Natural killer cell (primary cell): ENCODE measurements at regions not wholly inside any gene's neighbourhood (a gene's known extent, or its start where the extent isn't known, plus 50 kb on each side); places are given as distances from the start of the nearest gene placed in this dataset.

Experiments
- ATAC-seq, 3 donors: fragments of 150-1000 bp in 2 of 3; fragments of 200-7000 bp in 1 of 3; cut with Tn5 transposase; 1 replicate in 1 of 3; 2 replicates in 2 of 3; pipeline ENCODE4 v1.10.0; 2021; ENCODE audit warnings: mild to moderate bottlenecking in 2 of 3, moderate library complexity in 2 of 3
- DNase-seq, 2 donors: peaks; one replicate each; pipeline versions ENCODE4 v3.0.0 to v3.0.0-alpha.2; 2013 to 2021; ENCODE audit warnings: mixed read lengths in 1 of 2
- H3K27ac ChIP-seq: one replicate; pipeline ENCODE4 v1.5.1; 2013; ENCODE audit warnings: mild to moderate bottlenecking, low read length
- H3K27me3 ChIP-seq: one replicate; pipeline ENCODE4 v1.6.1; 2013; ENCODE audit warnings: low read length; ENCODE audit not compliant: control insufficient read depth, insufficient read depth
- H3K36me3 ChIP-seq: one replicate; pipeline ENCODE4 v1.6.1; 2013; ENCODE audit warnings: low read length; ENCODE audit not compliant: control insufficient read depth, insufficient read depth
- H3K4me1 ChIP-seq: one replicate; pipeline ENCODE4 v1.6.1; 2013; ENCODE audit warnings: low read length; ENCODE audit not compliant: control insufficient read depth, insufficient read depth
- H3K4me3 ChIP-seq: one replicate; pipeline ENCODE4 v1.5.1; 2013; ENCODE audit warnings: low read length
- H3K9me3 ChIP-seq: one replicate; pipeline ENCODE4 v1.6.1; 2013; ENCODE audit warnings: low read length; ENCODE audit not compliant: control insufficient read depth, insufficient read depth
- H3K27ac Mint-ChIP-seq, 2 donors: one replicate each; pipeline ENCODE4 v1.8.0; 2022; ENCODE audit warnings: mild to moderate bottlenecking in 2 of 2, mixed read lengths in 2 of 2, moderate library complexity in 1 of 2
- H3K27me3 Mint-ChIP-seq, 2 donors: one replicate each; pipeline ENCODE4 v1.8.0; 2022; ENCODE audit warnings: low read depth in 2 of 2, mixed read lengths in 2 of 2
- H3K36me3 Mint-ChIP-seq: one replicate; pipeline ENCODE4 v1.8.0; 2022; ENCODE audit warnings: mixed read lengths
- H3K4me1 Mint-ChIP-seq, 2 donors: one replicate each; pipeline ENCODE4 v1.8.0; 2022; ENCODE audit warnings: mixed read lengths in 2 of 2
- H3K4me3 Mint-ChIP-seq: one replicate; pipeline ENCODE4 v1.8.0; 2022; ENCODE audit warnings: mild to moderate bottlenecking, moderate library complexity, mixed read lengths
- H3K9me3 Mint-ChIP-seq, 2 donors: one replicate each; pipeline ENCODE4 v1.8.0; 2022; ENCODE audit warnings: mixed read lengths in 2 of 2
- WGBS: methylation state at CpG from one replicate; pipeline ENCODE4 v1.1.7; 2013; ENCODE audit warnings: missing lambda C conversion rate; ENCODE audit not compliant: insufficient coverage; 5-methylcytosine and 5-hydroxymethylcytosine counted together
- intact Hi-C: fragments of 100-400 bp; cut with micrococcal nuclease; formaldehyde crosslinking; loops from one replicate; pipeline ENCODE4 v1.14.2; 2022
- TF ChIP-seq, protein P1 (sequence below): fragments of 200-600 bp; IDR thresholded peaks from one replicate; pipeline ENCODE4 v1.8.0; 2022; ENCODE audit warnings: antibody characterized with exemption

DNA sequence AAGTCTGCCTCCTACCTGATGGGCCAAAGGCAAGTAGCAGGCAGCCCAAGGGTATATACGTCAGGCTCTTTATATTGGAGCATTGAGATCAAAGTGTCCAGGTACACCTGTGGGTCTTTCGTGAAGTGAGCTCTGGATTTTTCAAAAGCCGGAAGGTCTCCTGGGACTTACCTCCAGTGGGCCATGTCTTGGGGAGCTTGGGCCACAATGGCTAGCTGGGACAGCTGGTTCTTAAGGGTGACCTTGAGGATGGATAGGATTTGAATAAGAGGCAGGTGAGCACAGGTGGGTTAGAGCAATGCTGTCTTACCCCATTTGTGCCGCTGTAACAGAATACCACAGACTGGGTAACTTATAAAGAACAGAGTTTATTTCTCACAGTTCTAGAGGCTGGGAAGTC is 153.4 kb downstream of the CDC5L start:
- no peaks in the 10 kb centered on the region for H3K9me3 ChIP-seq
- no peak for ATAC-seq
- Mint-ChIP-seq H3K27me3 (peaks cover 10 to 15% of the 10 kb centered on the region in 2 donors), H3K4me3 (no peak overlapping the region), H3K36me3 (no peaks in the 10 kb centered on the region), H3K27ac (no peak overlapping the region), H3K9me3 (no peaks in the 10 kb centered on the region), H3K4me1 (no peaks in the 10 kb centered on the region)
- no peak overlapping the region for H3K4me3 ChIP-seq
- no peaks in the 10 kb centered on the region for H3K36me3 ChIP-seq
- TF ChIP-seq, protein P1, sequence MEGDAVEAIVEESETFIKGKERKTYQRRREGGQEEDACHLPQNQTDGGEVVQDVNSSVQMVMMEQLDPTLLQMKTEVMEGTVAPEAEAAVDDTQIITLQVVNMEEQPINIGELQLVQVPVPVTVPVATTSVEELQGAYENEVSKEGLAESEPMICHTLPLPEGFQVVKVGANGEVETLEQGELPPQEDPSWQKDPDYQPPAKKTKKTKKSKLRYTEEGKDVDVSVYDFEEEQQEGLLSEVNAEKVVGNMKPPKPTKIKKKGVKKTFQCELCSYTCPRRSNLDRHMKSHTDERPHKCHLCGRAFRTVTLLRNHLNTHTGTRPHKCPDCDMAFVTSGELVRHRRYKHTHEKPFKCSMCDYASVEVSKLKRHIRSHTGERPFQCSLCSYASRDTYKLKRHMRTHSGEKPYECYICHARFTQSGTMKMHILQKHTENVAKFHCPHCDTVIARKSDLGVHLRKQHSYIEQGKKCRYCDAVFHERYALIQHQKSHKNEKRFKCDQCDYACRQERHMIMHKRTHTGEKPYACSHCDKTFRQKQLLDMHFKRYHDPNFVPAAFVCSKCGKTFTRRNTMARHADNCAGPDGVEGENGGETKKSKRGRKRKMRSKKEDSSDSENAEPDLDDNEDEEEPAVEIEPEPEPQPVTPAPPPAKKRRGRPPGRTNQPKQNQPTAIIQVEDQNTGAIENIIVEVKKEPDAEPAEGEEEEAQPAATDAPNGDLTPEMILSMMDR: no peak
- 96% methylated on average over 4 of the region's 4 CpGs for WGBS
- H3K4me1 ChIP-seq: no peaks in the 10 kb centered on the region
- intact Hi-C loops: no loop called here
- H3K27me3 ChIP-seq: no peaks in the 10 kb centered on the region
- no peak overlapping the region for H3K27ac ChIP-seq
- DNase-seq: no peak

DNA sequence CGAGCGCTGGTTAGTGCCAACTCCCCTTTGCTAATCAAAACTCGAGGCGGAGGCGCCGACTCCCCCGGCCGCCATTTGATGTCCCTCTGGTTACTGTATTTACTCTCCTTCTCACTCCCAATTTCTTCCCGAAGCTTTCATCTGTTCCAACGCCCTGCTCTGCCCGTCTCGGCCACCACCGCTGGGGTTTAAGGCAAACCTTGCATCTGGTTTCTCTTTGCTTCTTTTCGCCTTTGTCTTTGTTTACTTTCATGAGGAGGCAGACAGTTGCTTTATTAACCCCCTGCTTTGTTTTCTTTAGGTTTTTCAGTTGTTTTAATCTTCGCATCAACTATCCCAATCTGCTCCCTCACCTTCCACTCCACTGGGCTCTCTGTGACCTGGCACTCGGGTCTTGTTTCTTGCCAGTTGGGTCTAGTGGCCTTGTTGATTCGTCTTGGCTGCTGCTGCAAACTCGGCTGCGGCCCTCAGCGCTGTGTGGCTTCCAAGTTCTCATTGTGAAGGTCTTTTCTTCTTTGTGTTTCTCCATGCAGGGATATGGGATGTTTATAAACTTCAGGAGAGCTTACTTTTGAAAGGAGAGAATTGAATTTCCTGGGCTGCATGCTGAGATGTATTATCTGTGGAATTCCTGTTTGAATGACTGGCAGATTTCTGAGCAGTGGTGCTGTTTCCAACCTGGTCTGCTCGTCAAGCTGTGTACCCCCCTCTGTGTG is 155.1 kb downstream of the CDC5L start:
- H3K9me3 ChIP-seq: no peaks in the 10 kb centered on the region
- H3K36me3 Mint-ChIP-seq: no peaks in the 10 kb centered on the region
- no peak overlapping the region for H3K27ac Mint-ChIP-seq
- no peak overlapping the region for H3K4me3 Mint-ChIP-seq
- H3K27me3 Mint-ChIP-seq: peaks cover 10 to 15% of the 10 kb centered on the region in 2 donors
- TF ChIP-seq, protein P1: no peak
- no peak for DNase-seq
- no peaks in the 10 kb centered on the region for H3K4me1 ChIP-seq
- H3K27ac ChIP-seq: no peak overlapping the region
- intact Hi-C loops: no loop called here
- no peaks in the 10 kb centered on the region for H3K9me3 Mint-ChIP-seq
- WGBS: 88% methylated on average over 20 of the region's 21 CpGs
- no peaks in the 10 kb centered on the region for H3K36me3 ChIP-seq
- no peak for ATAC-seq
- H3K4me3 ChIP-seq: no peak overlapping the region
- no peaks in the 10 kb centered on the region for H3K4me1 Mint-ChIP-seq
- H3K27me3 ChIP-seq: no peaks in the 10 kb centered on the region

DNA sequence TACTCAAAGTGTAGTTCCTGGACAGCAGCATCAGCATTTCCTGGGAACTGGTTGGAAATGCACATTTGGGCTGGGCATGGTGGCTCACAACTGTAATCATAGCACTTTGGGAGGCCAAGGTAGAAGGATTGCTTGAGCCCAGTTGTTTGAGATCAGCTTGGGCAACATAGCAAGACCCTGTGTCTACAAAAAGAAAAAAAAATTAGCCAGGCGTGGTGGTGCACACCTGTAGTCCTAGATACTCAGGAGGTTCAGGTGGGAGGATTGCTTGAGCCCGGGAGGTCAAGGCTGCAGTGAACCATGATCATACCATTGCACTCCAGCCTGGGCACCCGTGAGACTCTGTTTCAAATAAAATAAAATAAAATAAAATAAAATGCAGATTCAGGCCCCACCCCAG is 156.2 kb downstream of the CDC5L start:
- H3K4me1 ChIP-seq: no peaks in the 10 kb centered on the region

More for the DNA sequence above, 156.2 kb downstream of the CDC5L start:
- Mint-ChIP-seq H3K4me3 (no peak overlapping the region), H3K27ac (no peak overlapping the region), H3K9me3 (no peaks in the 10 kb centered on the region), H3K36me3 (no peaks in the 10 kb centered on the region), H3K4me1 (no peaks in the 10 kb centered on the region), H3K27me3 (peaks cover 10 to 15% of the 10 kb centered on the region in 2 donors)
- TF ChIP-seq, protein P1: no peak
- Histone ChIP-seq H3K9me3 (no peaks in the 10 kb centered on the region), H3K27ac (no peak overlapping the region), H3K27me3 (no peaks in the 10 kb centered on the region), H3K4me3 (no peak overlapping the region), H3K36me3 (no peaks in the 10 kb centered on the region)
- ATAC-seq (no peak), DNase-seq (no peak)
- WGBS: 88% methylated on average over 2 of the region's 3 CpGs
- intact Hi-C loops: no loop called here
